Lower leg skin (tissue), 3 donors: ENCODE measurements at regions not wholly inside any gene's neighbourhood (a gene's known extent, or its start where the extent isn't known, plus 50 kb on each side); places are given as distances from the start of the nearest gene placed in this dataset.
"Not testable (repeated sequence)": the region's sequence is repeated elsewhere in the genome, so short reads cannot be mapped to it uniquely, and the experiment has no call there.

Source experiments
- CTCF ChIP-seq, 3 donors: fragments of 450-650 bp; IDR thresholded peaks; one replicate each; pipeline ENCODE4 v1.5.1; 2016; ENCODE audit warnings: antibody characterized with exemption in 3 of 3, mild to moderate bottlenecking in 3 of 3, moderate library complexity in 2 of 3
- POLR2A ChIP-seq, 2 donors: fragments of 450-650 bp; IDR thresholded peaks; one replicate each; pipeline ENCODE4 v1.6.1; 2016 to 2017; ENCODE audit warnings: antibody characterized with exemption in 2 of 2, mild to moderate bottlenecking in 1 of 2, moderate library complexity in 1 of 2

GRCh38 chr17:45585794-45586650 is 95.5 kb upstream of the PLEKHM1 start:
- not testable (repeated sequence) for TF ChIP-seq CTCF, POLR2A (IDR thresholded peaks at IDR 0.05)
